ENCODE measurements at regions not wholly inside any gene's neighbourhood (a gene's known extent, or its start where the extent isn't known, plus 50 kb on each side); places are given as distances from the start of the nearest gene placed in this dataset.
"Not testable (repeated sequence)": the region's sequence is repeated elsewhere in the genome, so short reads cannot be mapped to it uniquely, and the experiment has no call there.

DNA sequence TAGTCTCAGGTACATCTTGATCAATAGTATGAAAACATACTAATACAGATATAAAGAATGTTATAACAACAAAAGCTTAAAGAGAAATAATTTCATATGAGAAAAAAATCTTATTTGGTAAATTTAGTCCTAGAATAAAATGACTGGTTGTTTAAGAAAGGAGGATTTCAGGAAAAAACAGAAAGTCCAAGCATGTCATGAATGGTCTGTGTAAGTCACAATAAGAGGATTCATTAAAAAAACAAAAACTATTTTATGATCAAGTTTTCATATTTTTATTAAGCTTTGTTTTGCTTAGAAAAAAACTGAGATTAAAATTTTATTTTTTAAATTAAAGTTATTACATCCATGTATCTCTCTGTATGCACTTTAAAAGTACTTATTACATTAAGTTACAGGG, 353.9 kb upstream of the SPHKAP start:
- DNase-seq (ENCODE audit: extremely low read depth, low read depth) = no peak

DNA sequence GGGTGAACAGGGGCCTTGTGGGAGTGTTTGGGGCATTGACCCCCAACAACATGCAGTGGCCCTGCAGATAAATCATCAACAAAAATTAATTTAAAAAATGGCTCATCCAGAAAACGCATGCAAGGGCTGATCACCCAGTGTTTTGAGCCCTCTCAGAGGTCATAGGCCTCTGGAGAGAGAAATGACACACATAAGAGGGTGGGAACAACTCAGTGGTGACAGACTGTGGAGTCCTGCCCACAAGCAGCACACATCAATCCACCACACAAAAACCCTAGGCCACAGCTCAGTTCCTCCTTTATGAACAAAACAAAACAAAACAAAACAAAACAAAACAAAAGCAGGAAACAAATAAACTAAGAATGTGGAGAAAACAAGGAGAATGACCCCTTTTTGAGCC, 351.7 kb upstream of the SPHKAP start:
- DNase-seq (ENCODE audit: extremely low read depth, low read depth) = no peak

DNA sequence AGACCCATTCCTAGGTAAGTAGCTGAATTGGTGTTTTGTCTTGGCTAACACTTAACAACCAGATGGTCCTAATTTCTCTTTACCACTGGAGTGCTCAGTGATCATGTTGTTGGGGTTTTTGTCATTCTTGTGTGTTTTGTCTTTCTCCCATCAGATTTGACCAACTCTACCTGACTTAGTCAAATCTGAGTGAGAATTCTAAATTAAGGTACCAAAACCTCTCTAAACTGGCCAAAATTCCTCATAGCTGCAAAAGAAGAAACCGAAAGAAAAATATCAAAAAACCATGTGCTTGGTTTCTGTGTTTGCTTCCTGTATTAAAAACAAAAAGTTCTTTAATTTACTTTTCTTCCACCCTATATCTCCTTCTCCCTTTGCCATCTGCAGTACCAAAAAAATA, 350.7 kb upstream of the SPHKAP start:
- DNase-seq (ENCODE audit: extremely low read depth, low read depth) = no peak

DNA sequence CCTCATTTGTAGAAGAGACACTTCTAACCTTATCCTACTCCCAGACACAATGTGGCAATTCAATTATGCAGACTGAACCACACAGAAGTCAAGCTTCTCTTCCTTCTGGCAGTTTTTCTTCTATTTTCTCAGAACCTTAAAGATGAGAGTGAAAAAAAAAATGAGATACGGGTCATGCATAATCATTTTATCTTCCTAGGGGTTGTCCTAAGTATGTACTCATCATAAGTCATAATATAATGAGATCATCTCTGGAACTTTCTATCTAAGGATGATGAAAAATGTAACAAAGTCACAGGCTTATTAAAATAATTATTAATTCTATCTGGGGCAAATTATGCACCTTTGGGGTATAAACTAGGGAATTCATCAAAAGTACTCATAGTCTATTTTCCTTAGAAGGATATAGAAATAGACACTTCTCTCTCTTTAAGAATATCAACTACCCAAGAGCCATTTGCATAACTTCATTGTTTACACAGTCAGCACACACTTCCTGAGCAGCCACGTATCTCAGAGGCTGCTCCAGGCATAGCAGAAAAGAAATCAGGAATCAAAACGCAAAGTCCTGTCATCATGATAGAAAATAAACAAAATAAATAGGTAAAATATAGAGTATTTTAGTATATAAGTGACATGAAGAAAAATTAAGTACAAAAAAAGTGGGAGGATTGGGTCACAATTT, 345.9 kb upstream of the SPHKAP start:
- DNase-seq (ENCODE audit: extremely low read depth, low read depth) = no peak

DNA sequence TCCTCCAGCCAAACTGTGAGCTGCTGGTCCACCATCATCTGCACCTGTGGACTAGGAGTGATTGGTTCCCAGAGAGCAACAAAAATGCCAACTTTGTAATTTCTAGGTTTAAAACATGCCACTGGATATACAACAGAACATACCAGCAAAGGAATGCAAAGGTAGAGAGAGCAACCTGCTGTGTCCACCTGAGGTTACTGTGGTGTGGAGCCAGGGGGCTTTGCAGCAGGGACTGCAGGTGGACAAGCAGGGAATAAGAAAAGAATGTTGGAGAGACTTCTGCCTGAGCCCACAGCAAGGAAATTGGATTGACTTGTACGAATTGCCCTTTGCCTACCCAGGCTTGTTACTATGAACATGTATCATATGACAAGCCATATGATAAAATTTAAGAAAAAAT, 345.2 kb upstream of the SPHKAP start:
- no peak for DNase-seq (ENCODE audit: extremely low read depth, low read depth)

DNA sequence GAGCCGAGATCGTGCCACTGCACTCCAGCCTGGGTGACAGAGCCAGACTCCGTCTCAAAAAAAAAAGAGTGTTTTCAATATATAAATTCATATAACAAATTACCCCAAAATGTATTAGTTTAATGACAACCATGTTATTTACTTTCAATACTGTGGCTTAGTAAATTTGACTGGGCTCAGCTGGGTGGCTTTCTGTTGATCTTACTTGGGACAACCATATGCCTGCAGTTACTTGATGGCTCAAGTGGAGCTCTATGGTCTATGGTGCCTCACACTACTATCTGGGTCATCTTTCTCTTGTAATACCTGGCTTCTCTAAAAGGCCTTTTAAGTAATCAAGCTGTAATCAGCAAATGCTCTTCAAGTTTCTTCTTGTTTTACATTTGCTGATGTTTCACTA, 341.5 kb upstream of the SPHKAP start:
- no peak for DNase-seq (ENCODE audit: extremely low read depth, low read depth)

DNA sequence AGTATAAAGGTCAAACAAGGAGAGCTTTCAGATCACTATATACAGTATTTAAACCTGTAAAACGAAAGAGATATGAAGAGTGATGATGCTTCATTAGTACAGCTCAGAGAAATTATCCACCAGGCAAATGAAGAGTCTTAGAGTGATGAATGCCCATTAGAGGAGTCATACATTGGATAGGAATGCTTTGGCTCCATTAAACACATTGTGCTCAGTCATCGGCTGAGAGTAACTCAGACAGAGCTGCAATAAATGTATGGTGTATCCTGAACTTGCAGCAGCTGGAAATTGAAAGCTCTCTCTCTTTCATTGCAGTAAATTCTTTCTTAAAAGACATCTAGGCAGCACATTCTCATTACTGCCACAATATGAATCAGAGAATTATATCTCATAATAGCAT, 340.8 kb upstream of the SPHKAP start:
- DNase-seq (ENCODE audit: extremely low read depth, low read depth) = no peak

DNA sequence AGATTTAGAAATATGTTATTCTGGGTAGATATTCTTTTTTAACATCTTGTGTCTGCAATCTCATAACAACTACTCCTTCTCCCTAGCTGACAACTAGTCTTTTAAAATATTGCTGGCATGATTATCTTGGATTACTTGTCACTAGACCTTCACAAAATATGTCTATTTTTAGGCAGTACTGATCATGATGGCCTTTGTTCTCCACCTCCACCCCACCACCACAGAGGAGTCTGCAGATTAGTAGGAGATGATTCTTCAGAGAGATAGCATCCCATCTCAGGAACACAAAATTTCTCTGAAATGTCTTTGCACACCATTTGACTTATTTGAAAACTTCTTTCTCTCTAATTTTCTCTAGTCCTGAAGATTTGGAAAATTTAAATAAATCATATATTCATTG, 338.1 kb upstream of the SPHKAP start:
- DNase-seq (ENCODE audit: extremely low read depth, low read depth) = no peak

DNA sequence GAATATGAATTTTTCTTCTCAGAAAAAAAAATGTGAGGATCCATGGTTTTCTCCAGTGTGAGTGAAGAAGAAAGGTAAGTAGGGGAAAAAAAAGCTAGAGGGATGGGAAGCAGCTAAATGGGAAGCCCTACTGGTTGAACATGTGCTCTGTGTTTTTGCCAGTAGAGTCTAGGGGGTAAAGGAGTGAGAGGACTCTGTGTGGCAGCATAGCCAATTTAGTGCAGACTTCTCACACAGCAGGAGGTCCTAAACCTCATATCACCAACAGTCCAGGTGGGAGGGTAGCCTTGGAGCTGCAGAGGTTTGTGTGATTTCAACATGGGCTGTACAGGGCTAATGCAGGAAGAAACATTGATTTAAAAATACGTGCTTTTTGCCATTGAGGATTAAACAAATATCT, 334.5 kb upstream of the SPHKAP start:
- no peak for DNase-seq (ENCODE audit: extremely low read depth, low read depth)

DNA sequence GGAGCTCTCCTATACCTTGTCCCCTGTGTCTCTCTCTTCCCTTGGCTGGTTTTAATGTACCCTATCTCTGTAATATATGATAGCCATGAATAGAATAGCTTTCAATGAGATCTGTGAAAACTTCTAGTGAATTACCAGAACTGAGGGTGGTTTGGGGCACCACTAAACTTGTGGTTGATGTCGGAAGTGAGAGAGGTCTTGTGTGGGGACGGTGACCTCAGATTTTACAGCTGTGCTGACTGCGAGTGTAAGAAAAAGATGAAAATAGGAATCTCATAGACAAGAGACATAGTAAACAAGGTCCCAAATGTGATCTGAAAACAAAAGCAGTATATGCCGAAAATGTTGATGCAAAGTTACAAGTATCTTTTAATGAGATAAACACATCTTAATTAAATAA, 332.0 kb upstream of the SPHKAP start:
- DNase-seq (ENCODE audit: extremely low read depth, low read depth) = not testable (repeated sequence)

DNA sequence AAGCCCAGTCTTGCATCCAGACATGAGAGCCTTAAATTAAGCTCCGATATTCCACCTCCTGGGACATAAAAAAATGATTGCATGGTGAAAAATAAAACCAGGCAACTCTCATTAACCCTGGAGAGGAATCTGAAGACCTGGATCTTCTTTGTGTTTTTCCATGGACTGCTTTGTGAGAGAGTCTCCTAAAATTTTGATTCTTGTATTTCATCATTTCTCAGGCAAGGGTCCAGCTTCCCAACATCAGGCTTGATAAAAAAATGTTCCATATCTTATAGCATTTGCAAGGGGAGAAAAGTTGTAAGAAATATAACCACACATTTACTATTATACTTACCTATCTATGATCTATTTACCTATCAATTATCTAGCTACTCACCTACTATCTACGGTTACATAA, 327.5 kb upstream of the SPHKAP start:
- DNase-seq (ENCODE audit: extremely low read depth, low read depth) = no peak

DNA sequence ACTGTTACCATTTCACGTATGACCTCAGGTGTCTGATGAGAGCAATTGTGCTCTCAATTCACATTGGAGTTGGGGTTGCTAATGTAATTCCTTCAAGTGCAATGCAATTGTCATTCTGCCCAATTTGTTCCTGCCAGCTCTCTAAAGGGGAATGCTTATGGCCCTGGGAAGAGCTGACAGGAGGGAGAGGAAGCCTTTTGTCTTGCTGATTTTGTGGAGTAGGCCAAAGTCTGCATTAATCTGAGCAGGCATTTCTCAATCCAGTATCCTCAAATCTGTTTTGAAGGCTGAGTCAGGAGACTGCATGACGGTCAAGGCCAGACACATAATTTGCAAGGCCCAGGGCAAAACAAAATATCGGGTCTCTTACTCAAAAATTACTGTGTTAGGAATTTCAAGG, 326.4 kb upstream of the SPHKAP start:
- DNase-seq (ENCODE audit: extremely low read depth, low read depth) = no peak

DNA sequence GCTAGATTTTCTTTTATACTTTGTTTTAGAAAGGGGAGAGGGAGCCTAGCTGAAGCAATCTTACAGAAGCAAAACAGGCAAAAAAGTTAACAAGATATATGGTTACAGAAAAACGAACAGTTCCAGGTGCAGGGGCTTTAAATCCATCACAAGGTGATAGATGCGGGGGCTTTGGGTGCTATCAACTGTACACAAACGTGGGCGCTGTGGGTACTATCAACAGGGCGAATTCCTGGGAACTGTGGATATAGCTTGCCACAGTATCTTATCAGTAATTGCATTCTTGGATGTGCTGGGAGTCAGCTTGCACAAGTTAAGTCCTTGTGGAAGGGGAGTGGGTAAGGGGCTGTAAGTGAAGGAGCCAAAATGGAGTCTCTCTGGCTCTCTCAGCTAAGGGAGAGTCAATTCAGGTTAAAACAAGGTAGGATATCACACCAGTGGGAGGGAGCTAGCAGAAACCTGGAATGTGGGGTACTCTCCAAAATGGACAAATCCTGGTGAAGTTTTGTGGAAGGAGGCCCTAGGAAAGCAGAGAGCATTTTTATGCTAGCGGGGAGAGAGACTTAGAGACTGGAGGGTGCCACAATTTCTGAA, 325.8 kb upstream of the SPHKAP start:
- DNase-seq (ENCODE audit: extremely low read depth, low read depth) = no peak

DNA sequence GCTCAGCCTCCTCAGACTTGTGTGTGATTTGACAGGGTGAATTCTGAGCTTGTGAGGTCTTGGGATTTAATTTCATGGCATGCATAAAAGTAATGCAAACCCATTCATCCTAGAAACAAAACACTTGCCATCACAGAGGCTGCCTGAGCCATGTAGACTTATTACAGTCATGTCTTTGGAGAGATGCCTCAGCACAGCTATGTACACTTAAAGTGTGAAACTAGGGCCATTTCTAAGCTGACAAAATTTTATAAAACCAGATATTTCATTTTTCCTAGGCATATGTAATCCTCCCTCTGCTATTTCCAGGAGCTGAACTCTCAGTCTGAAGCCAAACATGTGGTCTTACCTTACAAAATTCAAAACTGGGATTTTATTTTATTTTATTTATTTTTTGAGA, 322.2 kb upstream of the SPHKAP start:
- DNase-seq (ENCODE audit: extremely low read depth, low read depth) = no peak

DNA sequence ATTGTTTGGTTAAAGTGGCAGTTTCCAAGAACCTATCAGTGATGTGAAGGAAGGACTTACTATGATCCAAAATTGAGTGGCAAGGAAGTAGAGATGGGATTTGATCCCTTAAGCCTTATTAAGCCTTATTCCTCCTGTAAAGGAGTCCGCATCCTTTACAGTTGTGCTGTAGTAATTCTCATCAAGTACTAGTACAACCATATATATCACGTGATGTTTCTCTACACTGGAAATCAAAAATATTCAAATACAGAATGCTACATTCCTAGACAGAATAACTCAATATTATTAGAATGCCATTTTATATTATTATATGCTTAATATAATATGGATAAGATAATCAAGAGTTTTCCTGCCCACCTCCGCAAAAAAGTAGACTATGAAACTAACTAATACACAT, 312.4 kb upstream of the SPHKAP start:
- no peak for DNase-seq (ENCODE audit: extremely low read depth, low read depth)

DNA sequence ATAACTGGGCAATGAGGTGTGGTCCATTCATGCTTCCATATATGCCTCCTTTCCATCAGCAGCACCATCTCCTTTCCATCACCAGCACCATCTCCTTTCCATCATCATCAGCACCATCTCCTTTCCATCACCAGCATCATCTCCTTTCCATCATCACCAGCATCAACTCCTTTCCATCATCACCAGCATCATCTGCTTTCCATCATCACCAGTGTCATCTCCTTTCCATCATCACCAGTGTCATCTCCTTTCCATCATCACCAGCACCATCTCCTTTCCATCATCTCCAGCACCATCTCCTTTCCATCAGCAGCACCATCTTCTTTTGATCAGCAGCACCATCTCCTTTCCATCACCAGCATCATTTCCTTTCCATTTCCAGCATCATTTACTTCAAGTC, 297.5 kb upstream of the SPHKAP start:
- no peak for DNase-seq (ENCODE audit: extremely low read depth, low read depth)

DNA sequence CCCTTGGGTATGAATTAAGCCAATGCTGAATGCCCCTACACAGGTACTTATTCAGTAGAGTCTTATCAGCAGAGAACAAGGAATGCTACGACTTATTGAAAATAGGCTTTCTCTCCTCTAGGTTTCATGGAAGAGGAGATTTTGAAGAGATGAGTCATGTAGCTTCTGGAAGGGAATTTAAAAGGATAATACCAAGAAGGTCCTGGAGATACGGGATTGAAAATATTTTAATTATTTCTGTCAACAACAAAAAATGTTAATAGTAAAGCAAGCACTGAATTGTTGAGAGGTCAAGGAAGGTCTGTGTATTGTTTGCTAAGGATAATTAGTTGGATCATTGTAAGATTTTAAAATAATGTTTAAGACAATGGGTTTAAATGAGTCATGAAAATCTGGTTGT, 293.0 kb upstream of the SPHKAP start:
- DNase-seq (ENCODE audit: extremely low read depth, low read depth) = no peak

DNA sequence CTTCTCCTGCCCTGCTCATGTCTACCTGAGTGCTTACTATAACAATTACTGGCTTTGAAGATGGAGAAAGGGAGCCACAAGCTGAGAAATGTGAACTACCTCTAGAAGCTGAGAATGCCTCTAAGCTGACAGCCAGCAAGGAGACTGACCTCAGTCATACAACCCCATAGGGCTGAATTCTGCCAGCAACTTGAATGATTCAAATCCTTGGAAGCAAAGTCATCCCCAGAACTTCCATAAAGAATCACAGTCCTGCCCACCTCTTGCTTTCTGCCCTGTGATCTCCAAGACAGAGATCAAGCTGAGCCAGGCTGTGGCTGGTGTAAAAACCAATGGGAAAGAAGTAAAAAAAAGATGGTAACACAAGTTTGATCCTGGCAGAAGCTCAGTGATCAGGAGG, 288.2 kb upstream of the SPHKAP start:
- DNase-seq (ENCODE audit: extremely low read depth, low read depth) = no peak

DNA sequence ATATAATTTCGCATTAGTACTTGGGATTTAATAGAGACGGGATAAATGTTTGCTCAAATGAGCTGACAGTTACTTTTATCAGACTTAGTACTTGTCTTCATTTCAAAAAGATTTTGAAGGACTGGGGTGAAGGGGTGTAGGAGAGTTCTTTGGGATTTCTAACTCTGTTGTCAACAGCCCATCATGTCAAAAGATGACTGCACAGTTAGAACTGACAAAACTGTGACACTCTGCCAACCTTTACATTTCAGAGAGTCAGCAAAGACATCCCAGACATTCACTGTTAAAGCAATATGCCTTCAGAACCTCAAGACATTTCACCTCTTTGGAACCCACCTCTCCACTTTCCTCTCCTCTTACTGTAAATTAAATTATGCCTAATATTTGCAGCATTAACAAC, 285.4 kb upstream of the SPHKAP start:
- no peak for DNase-seq (ENCODE audit: extremely low read depth, low read depth)

DNA sequence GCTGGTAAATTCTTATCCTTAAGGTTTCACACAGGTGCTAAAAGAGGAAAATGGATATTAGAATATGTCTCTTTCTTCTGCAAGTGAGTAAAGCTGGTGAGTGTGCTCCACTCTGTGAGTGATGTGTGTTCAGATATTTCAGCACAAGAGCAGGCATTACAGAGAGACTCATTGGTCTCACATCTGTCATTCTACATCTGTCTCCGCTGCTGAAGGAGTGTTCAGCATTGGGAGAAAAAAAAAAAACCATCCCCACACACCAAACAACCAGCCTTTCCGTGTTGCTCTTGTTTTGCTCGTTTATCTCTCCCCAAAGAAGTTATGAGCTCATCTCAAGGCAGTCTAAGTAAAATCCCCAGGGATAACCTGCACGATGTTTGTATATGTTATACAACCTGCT, 283.9 kb upstream of the SPHKAP start:
- DNase-seq (ENCODE audit: extremely low read depth, low read depth) = no peak

DNA sequence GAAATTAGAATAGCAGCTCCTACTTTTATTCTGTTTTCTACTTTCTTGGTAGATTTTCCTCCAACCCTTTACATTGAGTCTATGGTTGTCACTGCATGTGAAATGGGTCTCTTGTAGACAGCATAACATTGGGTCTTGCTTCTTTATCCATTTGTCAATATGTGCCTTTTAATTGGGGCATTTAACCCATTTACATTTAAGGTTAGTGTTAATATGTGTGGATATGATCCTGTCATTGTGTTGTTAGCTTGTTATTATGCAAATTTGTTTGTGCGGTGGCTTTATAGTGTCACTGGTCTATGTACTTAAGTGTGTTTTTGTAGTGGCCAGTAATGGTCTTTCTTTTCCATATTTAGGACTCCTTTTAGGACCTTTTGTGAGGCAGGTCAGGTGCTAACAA, 276.9 kb upstream of the SPHKAP start:
- no peak for DNase-seq (ENCODE audit: extremely low read depth, low read depth)

DNA sequence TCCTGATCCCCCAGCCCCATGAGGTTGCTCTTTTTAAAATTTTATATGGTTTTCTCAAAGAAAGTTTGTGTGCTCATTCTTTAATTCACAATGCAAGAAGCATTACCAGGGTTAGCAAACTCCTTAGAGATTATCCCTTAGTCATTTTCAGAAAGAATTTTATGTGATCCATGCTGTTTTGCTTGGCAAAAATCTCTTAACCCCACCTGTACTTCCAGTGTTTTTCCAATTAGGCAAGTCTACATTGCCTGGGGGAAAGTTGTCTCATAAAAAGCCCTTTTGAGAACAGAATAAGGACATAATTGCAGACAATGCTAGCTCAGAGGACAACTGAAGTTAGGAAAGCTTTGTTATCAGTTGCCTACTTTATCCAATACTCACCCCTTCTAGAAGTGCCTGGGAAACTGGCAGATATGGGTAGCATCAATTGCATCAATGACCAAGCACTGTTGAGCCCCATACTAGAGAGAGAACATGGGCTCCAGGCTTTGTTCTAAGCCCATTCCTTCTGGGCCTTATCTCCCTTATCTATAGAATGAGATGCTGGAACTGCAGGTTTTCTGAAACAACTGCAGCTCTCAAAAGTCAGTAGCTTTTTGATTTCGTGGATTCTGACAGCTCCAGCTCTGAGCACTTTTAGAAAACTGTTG, 265.9 kb upstream of the SPHKAP start:
- no peak for DNase-seq (ENCODE audit: extremely low read depth, low read depth)

DNA sequence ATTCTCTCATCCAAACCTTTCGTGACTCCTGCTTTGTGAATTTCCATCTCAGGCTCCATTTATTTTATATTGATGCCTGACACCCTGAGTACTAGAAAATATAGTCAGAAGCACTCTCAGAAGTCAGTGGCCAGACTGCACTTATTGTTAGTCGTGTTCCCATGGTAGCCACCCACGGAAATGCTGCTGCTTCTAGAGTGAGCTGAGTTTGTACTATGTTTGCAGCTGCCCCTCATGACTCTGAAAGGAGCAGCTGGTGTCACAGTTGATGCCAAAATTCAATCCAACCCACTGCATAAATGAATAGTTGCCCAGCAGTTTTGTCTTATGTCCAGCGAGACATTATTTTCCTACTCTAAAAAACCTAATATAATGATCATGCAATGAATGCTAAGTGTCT, 265.2 kb upstream of the SPHKAP start:
- DNase-seq (ENCODE audit: extremely low read depth, low read depth) = no peak

All from NCI-H460 (cell line).